IMR-90 (cell line): ENCODE measurements at regions not wholly inside any gene's neighbourhood (a gene's known extent, or its start where the extent isn't known, plus 50 kb on each side); places are given as distances from the start of the nearest gene placed in this dataset.

Experiments
- ATAC-seq: fragments of 200-7000 bp; cut with Tn5 transposase; 2 replicates; pipeline ENCODE4 v1.9.1; 2020; ENCODE audit warnings: low read depth, mild to moderate bottlenecking, moderate library complexity
- BruUV-seq: library from RNA; stranded (reverse); fragments of 400-500 nt; replicated peaks from 2 replicates; lab custom pipeline; 2021; lab: Mats Ljungman, UMichigan
- CTCF ChIA-PET: fragments of 300-600 bp; formaldehyde crosslinking; extraction: SDS; loops from one replicate; lab custom pipeline; 2021; ENCODE audit warnings: antibody characterized with exemption; lab: Yijun Ruan, JAX
- POLR2A ChIA-PET: fragments of 300-600 bp; sonication (Branson Sonifier 250); formaldehyde crosslinking; loops from one replicate; lab custom pipeline; 2022; ENCODE audit warnings: antibody characterized with exemption; ENCODE audit not compliant: unreplicated experiment; lab: Charles Lee
- DNase-seq: peaks from one replicate; pipeline ENCODE4 v3.0.0; 2013
- H2AFZ ChIP-seq: replicated peaks from 2 replicates; pipeline ENCODE3; 2013; ENCODE audit warnings: low read length, mild to moderate bottlenecking; ENCODE audit not compliant: poor library complexity
- H2AK5ac ChIP-seq: 2 replicates; pipeline ENCODE4 v1.6.1; 2013; ENCODE audit warnings: low read depth, low read length, inconsistent platforms
- H2AK9ac ChIP-seq: replicated peaks from 2 replicates; pipeline ENCODE3; 2013; ENCODE audit warnings: mild to moderate bottlenecking, low read depth, low read length, moderate library complexity; ENCODE audit not compliant: poor library complexity
- H2BK120ac ChIP-seq: 2 replicates; pipeline ENCODE4 v1.6.1; 2013; ENCODE audit warnings: low read depth, low read length, inconsistent platforms
- H2BK15ac ChIP-seq: 3 replicates; pipeline ENCODE4 v1.6.1; 2013; ENCODE audit warnings: low read depth, low read length, inconsistent platforms
- H2BK20ac ChIP-seq: 2 replicates; pipeline ENCODE4 v1.6.1; 2013; ENCODE audit warnings: low read depth, mild to moderate bottlenecking, inconsistent platforms, low read length, moderate library complexity
- H2BK5ac ChIP-seq: 2 replicates; pipeline ENCODE4 v1.6.1; 2013; ENCODE audit warnings: mild to moderate bottlenecking, low read depth, low read length, inconsistent platforms; ENCODE audit not compliant: poor library complexity, severe bottlenecking
- H3K14ac ChIP-seq: replicated peaks from 2 replicates; pipeline ENCODE4 v1.6.1; 2013; ENCODE audit warnings: low read depth, low read length, inconsistent platforms
- H3K18ac ChIP-seq: 2 replicates; pipeline ENCODE4 v1.6.1; 2013; ENCODE audit warnings: low read depth, low read length, control low read depth
- H3K23ac ChIP-seq: 2 replicates; pipeline ENCODE4 v1.6.1; 2013; ENCODE audit warnings: low read depth, low read length, inconsistent platforms
- H3K27ac ChIP-seq: 2 replicates; pipeline ENCODE4 v1.5.1; 2013; ENCODE audit warnings: mild to moderate bottlenecking, control low read depth, low read length; ENCODE audit not compliant: insufficient read depth
- H3K27me3 ChIP-seq: 2 replicates; pipeline ENCODE4 v1.6.1; 2013; ENCODE audit warnings: low read length; ENCODE audit not compliant: control insufficient read depth, insufficient read depth
- H3K36me3 ChIP-seq: 2 replicates; pipeline ENCODE4 v1.6.1; 2013; ENCODE audit warnings: low read length, mixed read lengths; ENCODE audit not compliant: control insufficient read depth, insufficient read depth
- H3K4ac ChIP-seq: 2 replicates; pipeline ENCODE4 v1.6.1; 2013; ENCODE audit warnings: low read depth, low read length, inconsistent platforms
- H3K4me1 ChIP-seq: 2 replicates; pipeline ENCODE4 v1.6.1; 2013; ENCODE audit warnings: low read length, mixed read lengths; ENCODE audit not compliant: control insufficient read depth, insufficient read depth
- H3K4me2 ChIP-seq: 2 replicates; pipeline ENCODE4 v1.6.1; 2013; ENCODE audit warnings: low read depth, mild to moderate bottlenecking, control low read depth, low read length, moderate library complexity
- H3K4me3 ChIP-seq: 2 replicates; pipeline ENCODE4 v1.5.1; 2013; ENCODE audit warnings: low read depth, mild to moderate bottlenecking, control low read depth, low read length, moderate library complexity; ENCODE audit not compliant: insufficient read depth
- H3K56ac ChIP-seq: 2 replicates; pipeline ENCODE4 v1.6.1; 2013; ENCODE audit warnings: low read length, inconsistent platforms; ENCODE audit not compliant: insufficient read depth; ENCODE audit errors: extremely low read depth
- H3K79me1 ChIP-seq, 2 experiments: 2 replicates each; pipeline ENCODE4 v1.6.1; 2013; ENCODE audit warnings: low read length in 2 of 2, inconsistent platforms in 1 of 2, low read depth in 1 of 2
- H3K9ac ChIP-seq: 2 replicates; pipeline ENCODE4 v1.6.1; 2013; ENCODE audit warnings: low read depth, low read length, control low read depth
- H3K9me1 ChIP-seq: 2 replicates; pipeline ENCODE4 v1.6.1; 2013; ENCODE audit warnings: low read length, inconsistent platforms; ENCODE audit not compliant: insufficient read depth
- H3K9me3 ChIP-seq: 2 replicates; pipeline ENCODE4 v1.6.1; 2013; ENCODE audit warnings: low read length; ENCODE audit not compliant: control insufficient read depth, insufficient read depth
- H4K20me1 ChIP-seq: 2 replicates; pipeline ENCODE4 v1.6.1; 2013; ENCODE audit warnings: low read length, inconsistent platforms; ENCODE audit not compliant: insufficient read depth
- H4K5ac ChIP-seq: 2 replicates; pipeline ENCODE4 v1.6.1; 2013; ENCODE audit warnings: mild to moderate bottlenecking, low read depth, low read length, control low read depth
- H4K8ac ChIP-seq, 2 experiments: 2 replicates each; pipeline ENCODE4 v1.6.1; 2013; ENCODE audit warnings: low read depth in 2 of 2, low read length in 2 of 2, control low read depth in 1 of 2, inconsistent platforms in 1 of 2
- H4K91ac ChIP-seq: 2 replicates; pipeline ENCODE4 v1.6.1; 2013; ENCODE audit warnings: low read depth, low read length, inconsistent platforms; ENCODE audit not compliant: insufficient read depth
- CEBPB ChIP-seq: IDR thresholded peaks from 2 replicates; pipeline ENCODE4 v1.6.1; 2012; ENCODE audit warnings: low read depth, low read length, improper control_type of control experiment
- CHD1 ChIP-seq: IDR thresholded peaks from 2 replicates; pipeline ENCODE4 v1.6.1; 2012; ENCODE audit warnings: low read depth, low read length, improper control_type of control experiment
- MAZ ChIP-seq: IDR thresholded peaks from 2 replicates; pipeline ENCODE4 v1.6.1; 2012; ENCODE audit warnings: low read depth, mild to moderate bottlenecking, low read length, improper control_type of control experiment, moderate library complexity, borderline replicate concordance
- MXI1 ChIP-seq: IDR thresholded peaks from 2 replicates; pipeline ENCODE4 v1.6.1; 2012; ENCODE audit warnings: low read depth, mild to moderate bottlenecking, low read length, moderate library complexity, borderline replicate concordance
- NFE2L2 ChIP-seq: fragments of 150-350 bp; IDR thresholded peaks from 2 replicates; pipeline ENCODE4 v1.6.1; 2016; ENCODE audit warnings: low read depth, mild to moderate bottlenecking, low read length
- RAD21 ChIP-seq: IDR thresholded peaks from 2 replicates; pipeline ENCODE4 v1.6.1; 2012; ENCODE audit warnings: low read length, improper control_type of control experiment
- RCOR1 ChIP-seq: IDR thresholded peaks from 2 replicates; pipeline ENCODE4 v1.6.1; 2012; ENCODE audit warnings: mild to moderate bottlenecking, low read length, improper control_type of control experiment; ENCODE audit not compliant: insufficient replicate concordance
- WGBS, 2 experiments: methylation state at CpG; one replicate each; pipeline versions ENCODE4 v1.1.5 to v1.1.7; 2013; ENCODE audit warnings: missing lambda C conversion rate in 2 of 2; ENCODE audit not compliant: insufficient read length in 1 of 2; ENCODE audit errors: extremely low coverage in 2 of 2; 5-methylcytosine and 5-hydroxymethylcytosine counted together
- dilution Hi-C: fragments of 300-500 bp; cut with HindIII; formaldehyde crosslinking; loops from one replicate; pipeline ENCODE4 v1.14.3; 2018; ENCODE audit warnings: low sequenced_read_pairs; ENCODE audit not compliant: unreplicated experiment
- in situ Hi-C: fragments of 300-500 bp; cut with MboI; formaldehyde crosslinking; loops from 3 replicates; pipeline ENCODE4 v1.14.3; 2019; ENCODE audit warnings: low sequenced_read_pairs, inconsistent platforms, mixed read lengths
- intact Hi-C: fragments of 100-400 bp; cut with micrococcal nuclease; formaldehyde crosslinking; loops from 2 replicates; pipeline ENCODE4 v1.10.0; 2022
- TF ChIP-seq, protein P1 (sequence below): conservative IDR thresholded peaks from 2 replicates; pipeline ENCODE4 v1.5.1; 2012; ENCODE audit warnings: mild to moderate bottlenecking, low read depth, low read length, improper control_type of control experiment

DNA sequence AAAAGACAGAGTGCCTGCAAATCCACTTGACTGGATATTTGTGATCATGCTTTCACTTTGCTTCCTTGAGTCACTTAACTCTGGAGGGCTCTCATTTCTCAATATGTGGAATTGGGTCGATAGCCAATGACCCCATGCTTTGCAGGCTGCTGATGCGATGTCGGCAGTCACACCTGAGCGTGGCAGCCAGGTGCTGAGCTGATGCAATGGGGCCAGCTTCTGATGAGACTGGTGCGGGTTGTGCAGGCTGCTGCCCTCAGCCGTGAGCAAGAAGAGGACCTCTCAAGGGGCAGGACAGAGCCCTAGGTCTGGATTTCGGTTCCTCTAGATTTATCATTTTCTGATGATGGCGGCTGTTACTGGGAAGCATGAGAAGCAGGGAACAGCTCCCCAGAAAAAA, 334.1 kb downstream of the TEX29 start:
- ChIA-PET CTCF (no interaction called here), POLR2A (no interaction called here)
- H3K9ac ChIP-seq = no peak overlapping the region
- no peak overlapping the region for H4K8ac ChIP-seq
- peaks cover 31% of the 10 kb centered on the region for H3K9me3 ChIP-seq
- H3K23ac ChIP-seq = no peak overlapping the region
- H2BK20ac ChIP-seq = no peak overlapping the region
- DNase-seq = no peak
- no peaks in the 10 kb centered on the region for H3K9me1 ChIP-seq
- H4K5ac ChIP-seq = no peak overlapping the region
- intact Hi-C loops = no loop called here
- H4K91ac ChIP-seq = no peak overlapping the region
- BruUV-seq = no TSS peak
- TF ChIP-seq NFE2L2 (no peak), RAD21 (no peak), CHD1 (no peak), MAZ (no peak), MXI1 (no peak), RCOR1 (no peak), CEBPB (no peak)
- TF ChIP-seq, protein P1, sequence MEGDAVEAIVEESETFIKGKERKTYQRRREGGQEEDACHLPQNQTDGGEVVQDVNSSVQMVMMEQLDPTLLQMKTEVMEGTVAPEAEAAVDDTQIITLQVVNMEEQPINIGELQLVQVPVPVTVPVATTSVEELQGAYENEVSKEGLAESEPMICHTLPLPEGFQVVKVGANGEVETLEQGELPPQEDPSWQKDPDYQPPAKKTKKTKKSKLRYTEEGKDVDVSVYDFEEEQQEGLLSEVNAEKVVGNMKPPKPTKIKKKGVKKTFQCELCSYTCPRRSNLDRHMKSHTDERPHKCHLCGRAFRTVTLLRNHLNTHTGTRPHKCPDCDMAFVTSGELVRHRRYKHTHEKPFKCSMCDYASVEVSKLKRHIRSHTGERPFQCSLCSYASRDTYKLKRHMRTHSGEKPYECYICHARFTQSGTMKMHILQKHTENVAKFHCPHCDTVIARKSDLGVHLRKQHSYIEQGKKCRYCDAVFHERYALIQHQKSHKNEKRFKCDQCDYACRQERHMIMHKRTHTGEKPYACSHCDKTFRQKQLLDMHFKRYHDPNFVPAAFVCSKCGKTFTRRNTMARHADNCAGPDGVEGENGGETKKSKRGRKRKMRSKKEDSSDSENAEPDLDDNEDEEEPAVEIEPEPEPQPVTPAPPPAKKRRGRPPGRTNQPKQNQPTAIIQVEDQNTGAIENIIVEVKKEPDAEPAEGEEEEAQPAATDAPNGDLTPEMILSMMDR = no peak
- H3K36me3 ChIP-seq = no peaks in the 10 kb centered on the region
- no peak overlapping the region for H2BK120ac ChIP-seq
- no peak overlapping the region for H3K14ac ChIP-seq
- H3K27ac ChIP-seq = no peak overlapping the region
- no peak overlapping the region for H3K4ac ChIP-seq
- H2AFZ ChIP-seq = no peak overlapping the region
- H2BK5ac ChIP-seq = no peak overlapping the region
- H2AK9ac ChIP-seq = no peak overlapping the region
- no peak overlapping the region for H2AK5ac ChIP-seq
- no peak overlapping the region for H3K4me3 ChIP-seq
- H4K20me1 ChIP-seq = no peaks in the 10 kb centered on the region
- dilution Hi-C loops = no loop called here
- no peaks in the 10 kb centered on the region for H3K79me1 ChIP-seq
- H3K4me2 ChIP-seq = no peak overlapping the region
- 63% methylated on average over 4 of the region's 8 CpGs; no CpG with 5 or more reads in 1 of the 2 experiments for WGBS, 2 experiments
- H2BK15ac ChIP-seq = no peak overlapping the region
- no peak overlapping the region for H3K18ac ChIP-seq
- ATAC-seq = no peak
- in situ Hi-C loops = no loop called here
- no peak overlapping the region for H3K56ac ChIP-seq
- H3K27me3 ChIP-seq = no peaks in the 10 kb centered on the region
- no peaks in the 10 kb centered on the region for H3K4me1 ChIP-seq
